ENCODE measurements at regions not wholly inside any gene's neighbourhood (a gene's known extent, or its start where the extent isn't known, plus 50 kb on each side); places are given as distances from the start of the nearest gene placed in this dataset.

- TF ChIP-seq POLR2A (IDR thresholded peaks at IDR 0.05) (no peak), CTCF (IDR thresholded peaks at IDR 0.05) (no peak)
Observed at GRCh38 chr10:78464118-78464855, 430.6 kb downstream of the RPS24 start.
